HuH-7 (cell line): ENCODE measurements at regions not wholly inside any gene's neighbourhood (a gene's known extent, or its start where the extent isn't known, plus 50 kb on each side); places are given as distances from the start of the nearest gene placed in this dataset.
"Not testable (repeated sequence)": the region's sequence is repeated elsewhere in the genome, so short reads cannot be mapped to it uniquely, and the experiment has no call there.

ENCODE experiments used
- DNase-seq: peaks from one replicate; pipeline ENCODE4 v3.0.0; 2011; ENCODE audit warnings: low spot score

DNA sequence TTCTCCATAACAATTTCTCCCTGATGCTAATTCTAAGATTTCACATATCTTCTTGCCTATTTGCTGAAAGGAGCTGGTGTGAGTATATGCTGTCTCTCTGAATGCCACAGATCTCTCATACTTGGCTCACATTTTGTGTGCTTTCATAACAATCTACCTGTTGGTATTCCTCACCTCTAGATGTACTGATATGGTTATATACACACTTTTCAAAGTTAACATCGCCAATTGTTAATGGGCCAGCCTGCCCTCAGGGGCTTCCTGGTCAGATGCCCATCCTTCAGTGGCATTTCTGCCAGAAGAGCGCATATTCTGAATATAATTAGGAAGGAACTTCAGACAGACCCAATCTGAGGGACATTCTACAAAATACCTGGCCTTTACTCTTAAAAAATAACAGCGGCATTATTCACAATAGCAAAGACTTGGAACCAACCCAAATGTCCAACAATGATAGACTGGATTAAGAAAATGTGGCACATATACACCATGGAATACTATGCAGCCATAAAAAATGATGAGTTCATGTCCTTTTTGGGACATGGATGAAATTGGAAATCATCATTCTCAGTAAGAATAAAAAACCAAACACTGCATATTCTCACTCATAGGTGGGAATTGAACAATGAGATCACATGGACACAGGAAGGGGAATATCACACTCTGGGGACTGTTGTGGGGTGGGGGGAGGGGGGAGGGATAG is 123.9 kb upstream of the FAT1 start:
- DNase-seq, result not testable (repeated sequence)

DNA sequence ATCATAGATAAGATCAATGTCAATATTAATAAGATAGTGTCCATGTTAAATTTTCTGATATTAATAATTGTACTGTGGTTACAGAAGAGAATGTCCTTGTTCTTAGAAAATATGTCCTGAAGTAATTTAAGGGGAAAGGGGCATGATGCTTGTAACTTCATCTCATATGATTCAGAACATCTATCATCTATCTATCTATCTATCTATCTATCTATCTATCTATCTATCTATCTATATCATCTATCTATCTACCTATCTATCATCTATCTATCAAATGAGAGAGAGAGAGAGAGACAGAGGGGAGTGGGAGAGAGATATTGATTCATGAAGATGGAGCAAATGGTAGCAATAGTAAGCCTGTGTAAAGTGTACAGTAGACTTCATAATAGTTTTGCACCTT is 124.8 kb upstream of the FAT1 start:
- DNase-seq, result no peak

DNA sequence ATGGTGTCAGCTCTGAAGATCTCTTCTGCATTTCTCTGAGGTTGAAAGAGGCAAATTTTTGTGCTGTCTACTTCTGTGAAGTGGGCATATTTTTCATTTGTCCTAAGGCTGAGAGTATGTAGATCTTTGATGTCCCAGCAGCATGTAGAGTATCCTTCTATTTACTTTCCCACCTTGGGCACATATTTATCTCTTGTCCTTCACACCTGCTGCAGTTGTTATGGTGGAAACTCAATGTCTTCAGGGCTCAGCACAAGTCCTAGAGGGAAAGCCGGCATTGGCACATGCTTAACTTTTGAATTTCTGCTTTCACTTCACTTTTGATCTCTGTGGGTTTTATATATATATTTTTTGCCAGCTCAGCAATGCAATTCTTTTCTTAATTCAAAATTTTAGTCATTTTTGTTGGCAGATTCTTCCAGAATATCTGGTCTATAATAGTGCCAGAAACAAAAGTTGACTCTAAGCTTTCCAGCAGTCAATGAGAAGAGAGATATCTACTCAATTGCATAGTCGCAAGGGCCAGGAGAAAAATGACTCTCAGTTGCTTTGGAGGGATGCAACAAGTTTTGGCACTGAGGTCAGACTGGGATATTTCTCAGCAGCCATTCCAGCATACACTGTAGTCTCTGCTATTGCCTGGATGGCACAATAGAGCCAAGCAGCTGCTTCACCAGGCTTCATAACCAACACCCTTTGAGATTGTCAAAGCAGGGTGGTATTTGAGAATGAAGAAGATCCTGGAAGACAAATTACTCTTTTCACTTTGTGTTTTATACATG is 127.8 kb upstream of the FAT1 start:
- no peak for DNase-seq

DNA sequence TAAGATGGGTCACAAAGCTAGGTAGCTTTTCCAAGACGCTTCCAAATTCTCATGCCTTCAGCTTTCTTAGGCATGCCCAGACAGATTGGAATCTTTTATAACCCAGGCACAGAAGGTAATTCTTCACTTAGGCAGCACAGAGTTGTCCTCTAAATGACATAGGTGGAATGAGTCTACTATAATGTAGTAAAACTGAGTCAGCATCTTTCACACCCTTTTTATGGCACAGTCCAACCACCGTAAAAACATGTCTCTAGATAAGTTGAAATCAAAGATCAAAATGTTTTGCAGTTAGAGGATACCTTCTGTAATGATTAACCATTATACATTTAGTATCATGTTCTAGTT is 128.4 kb upstream of the FAT1 start:
- DNase-seq, result no peak

DNA sequence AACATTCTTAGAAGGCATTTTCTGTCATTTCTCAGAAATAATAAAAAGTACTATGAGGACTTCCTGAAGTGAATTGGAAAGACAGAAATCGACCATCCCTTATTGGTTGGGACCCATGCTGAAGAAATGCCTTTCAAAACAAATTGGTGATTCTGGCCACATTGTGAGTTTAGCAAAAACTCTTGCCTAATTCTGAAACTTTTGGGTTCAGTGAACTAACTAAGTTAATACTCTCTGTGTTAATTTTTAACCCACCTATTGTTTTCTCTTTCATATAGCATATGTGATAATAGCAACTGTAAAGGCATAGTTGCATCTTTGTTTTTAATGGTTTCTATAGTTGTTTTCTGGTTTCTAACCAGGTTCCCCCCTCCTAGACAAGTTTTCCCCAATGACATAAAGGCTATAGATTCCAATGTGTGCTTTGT is 129.3 kb upstream of the FAT1 start:
- DNase-seq, result no peak

DNA sequence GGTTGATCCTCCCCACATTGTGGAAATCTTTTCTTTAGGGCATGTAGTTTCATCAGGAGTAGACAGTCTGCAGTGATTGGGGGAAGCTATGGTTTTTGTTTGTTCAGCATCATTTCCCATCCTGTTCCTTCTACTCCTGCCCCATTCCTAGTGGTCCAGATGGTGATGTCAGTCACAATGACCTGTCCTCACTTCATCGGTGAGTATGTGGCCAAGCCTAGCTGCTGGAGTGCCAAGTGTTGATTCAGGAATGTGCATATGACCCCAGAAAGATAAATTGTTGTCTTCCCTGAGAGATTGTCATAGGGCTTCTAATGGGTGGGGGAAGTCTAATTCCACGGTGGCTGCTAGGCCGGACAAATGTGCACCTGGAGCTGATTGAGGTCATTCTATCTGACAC is 130.6 kb upstream of the FAT1 start:
- DNase-seq, result no peak

DNA sequence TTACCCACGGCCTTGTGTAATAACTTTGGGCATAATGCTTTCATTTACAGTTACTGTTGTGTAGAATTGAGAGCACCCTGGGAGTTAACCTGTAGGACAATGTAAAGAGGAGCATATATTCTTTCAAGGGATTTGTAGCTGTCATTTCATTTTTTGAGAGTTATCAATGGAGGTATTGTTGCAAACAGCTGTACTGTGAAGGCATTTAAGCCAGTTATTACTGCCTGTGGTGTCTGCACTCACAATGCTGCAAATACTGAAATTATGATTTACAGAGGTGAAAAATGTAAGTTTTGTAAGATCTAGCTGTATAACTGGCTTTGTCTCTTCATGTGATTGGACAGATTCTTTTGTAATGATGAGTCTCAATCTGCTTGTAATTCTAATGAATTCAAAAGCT is 131.5 kb upstream of the FAT1 start:
- no peak for DNase-seq

DNA sequence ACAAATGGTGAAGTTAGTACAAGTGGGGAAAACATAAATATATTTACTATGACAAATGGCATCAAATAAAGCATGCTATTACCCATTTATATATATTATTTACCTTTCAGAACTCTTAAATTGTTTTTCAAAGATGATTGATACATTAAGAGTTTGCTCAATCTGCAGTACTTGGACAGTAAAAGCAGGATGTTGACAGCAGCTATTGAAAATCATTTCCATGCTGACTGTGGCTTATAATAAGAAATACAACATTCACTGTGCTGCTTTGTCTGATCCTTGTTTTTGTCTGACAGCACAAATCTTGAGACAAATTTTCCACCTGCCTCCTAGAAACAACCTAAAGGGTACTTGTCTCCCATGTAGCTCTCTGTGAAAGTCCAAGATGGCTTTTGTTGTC is 134.1 kb upstream of the FAT1 start:
- no peak for DNase-seq

DNA sequence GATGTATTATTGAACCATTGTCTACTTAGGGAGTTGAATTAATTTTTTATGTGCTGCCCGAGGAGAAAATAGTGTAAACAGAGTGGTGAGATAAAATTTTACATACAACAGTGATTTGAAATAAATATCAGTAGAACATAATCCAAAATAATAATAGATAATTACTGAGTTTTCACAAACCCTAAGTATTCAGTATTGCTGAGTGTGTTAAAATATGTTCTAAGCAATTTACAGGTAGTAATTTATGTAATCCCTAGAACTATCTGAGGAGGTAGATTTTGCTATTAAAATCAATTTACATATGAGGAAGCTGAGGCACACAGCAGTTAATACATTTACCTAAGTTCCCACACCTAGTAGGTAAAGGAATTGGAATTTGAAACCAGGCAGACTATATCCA is 134.7 kb upstream of the FAT1 start:
- no peak for DNase-seq

DNA sequence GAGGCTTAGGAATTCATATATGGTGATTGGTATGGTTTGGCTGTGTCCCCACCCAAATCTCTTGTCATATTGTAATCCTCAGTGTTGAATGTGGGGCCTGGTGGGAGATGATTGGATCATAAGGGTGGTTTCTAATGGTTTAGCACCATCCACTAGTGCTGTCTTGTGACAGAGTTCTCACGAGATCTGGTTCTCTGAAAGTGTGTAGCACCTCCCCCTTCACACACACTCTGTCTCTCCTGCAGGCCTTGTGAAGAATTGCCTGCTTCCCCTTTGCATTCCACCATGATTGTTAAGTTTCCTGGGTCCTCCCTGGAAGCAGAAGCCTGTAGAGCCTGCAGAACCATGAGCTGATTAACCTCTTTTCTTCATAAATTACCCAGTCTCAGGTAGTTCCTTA is 135.8 kb upstream of the FAT1 start:
- DNase-seq, result no peak

DNA sequence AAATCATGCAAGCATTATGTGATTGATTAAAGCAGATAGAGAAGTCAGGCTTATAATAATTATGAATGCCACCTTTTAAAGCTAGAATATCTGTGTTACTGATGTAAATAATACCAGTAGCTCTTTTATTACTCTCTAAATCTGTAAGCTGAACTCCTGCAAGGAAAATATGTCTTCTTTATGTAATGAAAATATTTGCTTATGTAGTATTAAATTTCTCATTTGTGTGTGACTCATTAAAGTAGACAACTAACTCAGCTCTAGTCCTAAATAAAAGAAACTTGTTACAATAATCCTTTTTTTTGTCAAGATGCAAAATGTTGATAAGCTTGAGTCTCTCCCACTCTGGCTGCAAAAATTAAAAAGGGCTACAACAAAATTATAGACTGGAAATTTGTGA is 137.7 kb upstream of the FAT1 start:
- DNase-seq, result no peak

DNA sequence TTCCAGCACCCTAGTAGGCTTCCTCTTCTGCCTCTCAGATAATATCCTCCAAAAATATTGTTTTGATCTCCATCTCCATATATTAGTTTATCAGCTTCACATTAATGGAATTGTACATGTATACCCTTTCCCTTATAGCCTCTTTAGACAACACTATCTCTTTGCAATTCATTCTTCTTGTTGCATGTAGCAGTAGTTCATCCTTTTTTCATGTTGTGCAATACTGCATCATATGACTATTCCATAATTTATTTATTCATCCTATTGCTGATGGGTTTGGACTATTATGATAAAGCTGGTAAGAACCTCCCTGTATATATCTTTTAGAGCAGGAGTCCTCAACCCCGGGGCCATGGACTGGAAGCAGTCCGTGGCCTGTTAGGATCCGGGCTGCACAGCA is 148.2 kb upstream of the FAT1 start:
- no peak for DNase-seq

DNA sequence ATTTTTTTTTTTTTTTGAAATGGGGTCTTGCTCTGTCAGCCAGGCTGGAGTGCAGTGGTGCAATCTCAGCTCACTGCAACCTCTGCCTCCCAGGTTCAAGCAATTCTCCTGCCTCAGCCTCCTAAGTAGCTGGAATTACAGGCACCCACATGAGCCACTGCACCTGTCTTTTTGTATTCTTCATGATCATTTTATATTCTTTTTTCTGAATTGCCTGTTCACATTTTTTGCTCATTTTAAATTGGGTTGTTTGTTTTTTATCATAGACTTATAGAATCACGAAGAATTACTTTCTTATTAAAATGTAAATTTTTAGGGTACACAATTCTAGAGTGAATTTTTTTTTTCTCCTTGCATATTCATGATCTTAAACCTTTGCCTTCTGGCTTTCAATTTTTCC is 149.4 kb upstream of the FAT1 start:
- not testable (repeated sequence) for DNase-seq

DNA sequence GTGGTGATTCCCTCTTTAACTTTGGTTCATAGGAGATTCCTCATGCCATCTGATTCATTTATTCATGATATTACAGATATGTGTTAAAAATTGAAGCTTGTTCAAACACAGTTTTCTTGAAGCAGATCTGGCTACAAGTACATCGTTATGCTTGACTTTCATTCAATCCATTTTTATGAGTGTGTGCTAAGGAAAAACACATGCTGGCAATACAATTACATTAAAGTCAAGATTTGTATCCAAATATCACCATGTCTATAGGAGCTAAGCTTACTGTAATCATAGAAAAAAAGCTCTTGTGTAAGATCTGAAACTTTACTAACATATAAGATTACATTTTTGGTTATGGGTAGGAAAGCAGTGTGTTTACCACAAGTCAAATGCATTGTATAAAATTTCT is 151.8 kb upstream of the FAT1 start:
- no peak for DNase-seq

DNA sequence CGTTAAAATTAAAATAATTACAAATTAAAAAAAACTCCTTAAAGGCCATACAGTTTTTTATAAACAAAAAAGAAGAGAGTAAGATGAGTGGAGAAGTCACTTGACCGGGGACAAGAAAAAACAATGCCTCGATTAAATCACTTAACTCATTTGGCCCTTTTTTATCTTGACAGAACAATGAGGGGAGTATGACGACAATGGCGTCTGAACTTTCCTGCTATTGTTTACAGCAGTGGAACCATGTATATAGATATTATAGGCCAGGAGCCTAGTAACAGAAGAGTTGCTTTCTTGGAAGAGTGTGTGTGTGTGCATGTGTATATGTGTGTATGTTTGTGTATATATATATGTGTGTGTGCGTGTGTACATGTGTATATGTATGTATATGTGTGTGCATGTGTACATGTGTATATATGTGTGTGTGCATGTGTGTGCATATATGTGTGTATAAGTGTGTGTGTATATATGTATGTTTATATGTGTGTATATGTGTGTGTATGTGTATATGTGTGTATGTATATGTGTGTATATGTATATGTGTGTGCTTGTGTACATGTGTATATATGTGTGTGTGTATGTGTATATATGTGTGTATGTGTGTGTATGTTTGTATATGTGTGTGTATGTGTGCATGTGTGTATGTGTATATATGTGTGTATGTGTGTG is 153.4 kb upstream of the FAT1 start:
- DNase-seq, result no peak

DNA sequence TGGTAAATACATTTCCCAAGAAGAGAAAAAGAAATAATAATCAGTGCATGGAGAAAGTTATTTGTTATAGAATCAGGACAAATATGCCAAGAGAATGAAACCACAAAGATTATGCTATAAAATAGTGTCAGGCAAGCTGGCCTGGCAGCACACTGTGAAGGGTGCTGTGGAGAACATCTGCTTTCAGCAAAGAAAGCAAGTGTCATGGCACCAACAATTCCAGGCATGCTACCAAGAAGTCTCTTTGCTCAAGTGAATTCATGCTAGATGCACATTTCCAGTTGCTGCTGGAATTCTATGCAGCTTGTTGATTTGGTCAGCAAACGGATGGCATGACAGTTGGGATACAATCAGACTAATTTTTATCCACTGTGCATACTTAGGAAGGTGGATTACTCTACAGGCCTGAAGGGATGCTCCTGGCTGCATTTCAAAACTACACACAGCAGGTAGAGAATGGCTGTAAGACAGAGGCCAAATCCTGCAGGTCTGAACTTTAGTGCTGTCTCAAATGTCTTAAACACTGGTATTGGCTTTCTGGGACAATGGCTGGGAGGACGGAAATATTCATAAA is 154.6 kb upstream of the FAT1 start:
- DNase-seq, result no peak

DNA sequence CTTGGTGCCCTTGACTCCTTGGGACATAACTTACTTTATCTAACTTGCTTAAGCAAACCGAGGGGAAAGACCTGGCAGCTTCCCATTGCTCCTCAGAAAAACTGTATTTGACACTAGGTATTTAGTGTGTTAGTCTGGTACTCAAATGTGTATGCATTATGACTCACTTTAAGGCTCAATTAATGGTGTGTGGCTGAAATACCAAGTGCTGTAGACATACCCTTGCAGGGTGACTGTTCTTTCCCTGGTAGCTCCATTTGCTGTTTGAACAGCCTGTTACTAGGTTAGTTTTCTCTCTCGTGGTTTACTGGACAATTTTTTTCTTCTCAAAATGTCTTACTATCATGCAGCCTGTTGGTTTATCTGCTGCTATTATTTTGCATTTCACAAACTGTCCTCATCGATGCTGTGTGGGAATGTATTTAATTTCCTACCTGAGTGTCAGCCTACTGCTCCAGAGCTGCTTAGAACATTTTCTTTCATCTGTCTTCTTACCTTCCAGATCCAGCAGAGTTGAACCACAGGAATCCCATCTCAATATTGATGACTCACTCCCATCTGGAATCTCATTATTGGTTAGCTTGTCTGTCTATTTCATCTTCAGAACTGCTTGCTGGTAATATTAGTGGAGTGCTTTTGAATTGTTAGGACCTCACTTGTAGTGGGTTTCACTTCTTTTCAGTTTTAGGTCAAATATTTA is 158.0 kb upstream of the FAT1 start:
- DNase-seq, result no peak

DNA sequence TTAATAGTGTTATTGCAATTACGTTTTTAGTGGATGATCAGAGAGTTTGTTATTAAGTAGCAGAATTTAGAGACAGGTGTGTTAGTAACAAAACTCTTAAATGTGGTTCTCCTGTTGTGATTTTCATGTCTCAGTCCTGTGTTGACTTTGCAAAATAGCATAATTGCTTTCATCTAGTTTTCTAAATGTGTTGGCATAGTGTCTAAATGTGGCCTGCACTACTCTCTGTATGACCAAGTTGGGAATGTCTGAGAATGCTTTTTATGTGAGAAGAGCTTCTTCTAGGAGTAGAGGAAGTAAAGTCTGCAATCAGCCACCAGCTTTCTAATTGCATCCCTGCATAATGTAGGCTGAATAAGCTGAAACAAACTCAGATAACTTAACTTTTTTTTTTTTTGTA is 158.6 kb upstream of the FAT1 start:
- DNase-seq, result no peak

DNA sequence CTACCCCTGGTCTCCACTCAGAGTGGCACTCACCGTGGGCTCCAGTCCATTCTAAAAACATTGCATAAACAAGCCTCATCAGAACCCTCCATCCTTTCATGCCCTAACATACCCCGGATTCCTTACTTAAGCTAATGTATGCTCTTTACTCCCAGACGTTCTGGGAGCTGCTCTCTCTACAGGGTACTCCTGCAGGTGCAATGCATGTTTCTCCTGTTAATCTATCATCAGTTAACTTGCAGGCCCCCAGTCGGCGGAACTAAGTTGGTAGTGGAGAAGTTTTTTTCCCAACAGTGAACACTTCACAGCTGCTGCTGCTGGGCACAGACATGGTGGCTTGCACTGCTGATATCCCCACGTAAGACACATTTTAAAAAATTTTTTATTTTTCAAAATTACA is 161.6 kb upstream of the FAT1 start:
- DNase-seq, result no peak

DNA sequence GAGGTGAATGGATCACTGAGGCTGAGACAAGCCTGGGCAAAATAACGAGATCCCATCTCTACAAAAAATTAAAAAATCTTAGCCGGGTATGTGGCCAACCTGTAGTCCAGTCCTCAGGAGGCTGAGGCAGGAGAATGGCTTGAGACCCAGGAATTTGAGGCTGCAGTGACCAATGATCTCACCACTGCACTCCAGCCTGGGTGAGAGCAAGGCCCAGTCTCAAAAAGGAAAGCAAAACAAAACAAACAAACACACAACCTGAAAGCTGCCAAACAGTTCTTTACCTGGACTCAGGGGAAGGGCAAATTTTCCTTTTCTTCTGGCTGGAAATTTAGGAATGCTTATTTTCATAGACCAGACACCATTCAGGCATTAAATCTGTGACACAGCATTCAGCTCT is 163.1 kb upstream of the FAT1 start:
- no peak for DNase-seq

DNA sequence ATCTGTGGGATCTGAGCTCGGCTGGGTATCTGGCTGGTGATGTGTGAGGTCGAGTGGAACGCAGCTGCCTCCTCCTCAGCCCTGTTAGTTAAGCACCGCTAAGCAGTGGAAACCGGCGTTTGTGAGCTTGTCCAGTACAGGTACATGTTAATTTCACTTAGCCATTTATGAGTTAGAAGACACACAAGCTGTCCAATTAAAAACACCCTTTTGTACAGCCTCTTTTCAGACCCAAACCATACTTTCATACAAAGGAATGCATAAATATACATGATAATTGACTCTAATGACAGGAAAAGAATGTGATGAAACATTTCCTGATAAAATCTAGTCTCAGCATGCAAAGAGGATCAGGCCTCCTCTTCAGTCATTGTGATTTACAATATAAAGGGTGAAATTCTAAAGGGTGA is 163.6 kb upstream of the FAT1 start:
- no peak for DNase-seq

DNA sequence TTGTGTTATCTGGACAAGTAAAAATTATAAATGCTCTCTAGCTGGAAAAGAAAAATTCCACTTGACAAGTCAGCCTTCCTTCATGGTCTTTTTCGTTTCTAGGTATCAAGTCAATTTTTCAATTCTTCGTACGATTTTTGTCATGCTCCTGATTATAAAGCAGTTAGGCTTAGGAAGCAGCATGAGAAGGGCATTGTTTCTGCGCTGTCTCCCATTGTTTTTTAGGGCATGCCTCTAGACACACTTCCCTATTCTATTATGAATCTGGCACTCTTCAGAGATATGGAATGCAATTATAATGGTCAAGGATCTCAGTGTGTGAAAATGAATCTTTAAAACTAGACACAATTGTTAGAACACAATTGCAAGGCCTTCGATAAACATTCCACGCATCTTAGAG is 164.1 kb upstream of the FAT1 start:
- DNase-seq, result no peak
